ENCODE measurements at regions not wholly inside any gene's neighbourhood (a gene's known extent, or its start where the extent isn't known, plus 50 kb on each side); places are given as distances from the start of the nearest gene placed in this dataset.

DNA sequence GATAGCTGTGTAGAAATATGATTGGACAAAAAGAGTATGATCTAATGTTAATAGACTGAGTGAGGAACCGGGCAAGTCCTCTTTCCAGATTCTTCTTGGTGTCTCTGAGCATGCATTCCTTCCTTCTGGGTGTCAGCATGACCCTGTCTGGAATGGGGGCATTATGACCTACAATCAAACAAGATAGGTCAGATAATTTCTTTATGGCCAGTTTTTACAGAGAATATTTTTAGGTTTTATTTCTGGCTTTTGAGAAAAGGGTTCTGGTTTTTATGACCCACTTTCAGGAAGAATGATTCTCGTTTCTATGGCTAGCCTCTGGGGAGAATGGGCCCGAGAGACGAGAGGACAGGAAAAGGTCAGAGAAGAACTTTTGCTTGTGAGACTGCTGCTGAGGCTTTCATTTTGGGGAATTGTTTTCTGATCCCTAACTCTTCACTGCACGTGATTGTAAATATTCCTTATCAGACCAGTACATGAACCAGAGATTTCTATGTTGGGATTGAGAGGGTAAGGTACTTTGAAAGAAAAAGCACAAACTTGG is 383.8 kb downstream of the AASDHPPT start:
- no peaks in the 10 kb centered on the region for H3K36me3 Mint-ChIP-seq (ENCODE audit: low read depth, unreplicated experiment)
- no peak overlapping the region for H3K4me3 Mint-ChIP-seq (ENCODE audit: unreplicated experiment)
- no peak overlapping the region for H3K27ac Mint-ChIP-seq (ENCODE audit: unreplicated experiment)
- TF ChIP-seq, protein P1, sequence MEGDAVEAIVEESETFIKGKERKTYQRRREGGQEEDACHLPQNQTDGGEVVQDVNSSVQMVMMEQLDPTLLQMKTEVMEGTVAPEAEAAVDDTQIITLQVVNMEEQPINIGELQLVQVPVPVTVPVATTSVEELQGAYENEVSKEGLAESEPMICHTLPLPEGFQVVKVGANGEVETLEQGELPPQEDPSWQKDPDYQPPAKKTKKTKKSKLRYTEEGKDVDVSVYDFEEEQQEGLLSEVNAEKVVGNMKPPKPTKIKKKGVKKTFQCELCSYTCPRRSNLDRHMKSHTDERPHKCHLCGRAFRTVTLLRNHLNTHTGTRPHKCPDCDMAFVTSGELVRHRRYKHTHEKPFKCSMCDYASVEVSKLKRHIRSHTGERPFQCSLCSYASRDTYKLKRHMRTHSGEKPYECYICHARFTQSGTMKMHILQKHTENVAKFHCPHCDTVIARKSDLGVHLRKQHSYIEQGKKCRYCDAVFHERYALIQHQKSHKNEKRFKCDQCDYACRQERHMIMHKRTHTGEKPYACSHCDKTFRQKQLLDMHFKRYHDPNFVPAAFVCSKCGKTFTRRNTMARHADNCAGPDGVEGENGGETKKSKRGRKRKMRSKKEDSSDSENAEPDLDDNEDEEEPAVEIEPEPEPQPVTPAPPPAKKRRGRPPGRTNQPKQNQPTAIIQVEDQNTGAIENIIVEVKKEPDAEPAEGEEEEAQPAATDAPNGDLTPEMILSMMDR (IDR thresholded peaks at IDR 0.05; ENCODE audit: unreplicated experiment), result no peak
- no peaks in the 10 kb centered on the region for H3K9me3 Mint-ChIP-seq (ENCODE audit: unreplicated experiment)
- peaks cover 7% of the 10 kb centered on the region for H3K4me1 Mint-ChIP-seq (ENCODE audit: unreplicated experiment)
- DNase-seq (ENCODE audit: low spot score), result no peak
- no peaks in the 10 kb centered on the region for H3K27me3 Mint-ChIP-seq (ENCODE audit: unreplicated experiment)

DNA sequence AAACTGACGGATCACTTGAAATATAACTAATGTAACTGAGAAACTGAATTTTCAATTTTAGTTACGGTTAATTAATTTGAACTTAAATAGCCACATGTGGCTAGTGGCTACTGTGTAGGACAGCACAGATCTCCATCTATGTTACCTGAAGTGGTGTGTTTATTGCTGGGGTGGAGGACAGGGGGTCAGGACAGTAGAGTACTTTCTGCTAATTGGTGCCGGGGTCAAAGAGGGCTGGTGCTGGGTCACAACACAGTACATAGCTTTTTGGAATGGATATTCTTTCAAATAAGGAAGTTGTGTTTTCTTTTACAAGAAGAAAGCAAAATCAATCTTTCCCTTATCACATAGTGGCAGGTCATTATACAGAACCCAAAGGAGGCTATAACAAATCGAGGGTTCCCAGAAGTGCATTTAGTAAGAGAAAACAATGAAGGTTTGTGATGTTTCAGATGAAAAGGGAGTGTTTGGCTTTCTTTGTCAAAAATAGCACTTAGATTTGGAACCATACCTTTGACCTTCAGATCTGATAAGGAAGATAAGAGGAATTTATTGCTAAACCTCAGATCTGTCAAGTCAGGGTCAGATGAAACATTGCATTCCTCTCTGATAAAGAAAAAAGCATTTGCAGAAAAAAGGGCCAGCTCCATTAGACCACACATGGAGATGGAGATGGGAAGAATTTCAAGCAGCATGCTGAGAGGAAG is 384.5 kb downstream of the AASDHPPT start:
- TF ChIP-seq, protein P1 (IDR thresholded peaks at IDR 0.05; ENCODE audit: unreplicated experiment), result no peak
- Mint-ChIP-seq H3K4me1 (ENCODE audit: unreplicated experiment) (peaks cover 7% of the 10 kb centered on the region), H3K27ac (ENCODE audit: unreplicated experiment) (no peak overlapping the region), H3K9me3 (ENCODE audit: unreplicated experiment) (no peaks in the 10 kb centered on the region), H3K27me3 (ENCODE audit: unreplicated experiment) (no peaks in the 10 kb centered on the region), H3K36me3 (ENCODE audit: low read depth, unreplicated experiment) (no peaks in the 10 kb centered on the region), H3K4me3 (ENCODE audit: unreplicated experiment) (no peak overlapping the region)
- no peak for DNase-seq (ENCODE audit: low spot score)

DNA sequence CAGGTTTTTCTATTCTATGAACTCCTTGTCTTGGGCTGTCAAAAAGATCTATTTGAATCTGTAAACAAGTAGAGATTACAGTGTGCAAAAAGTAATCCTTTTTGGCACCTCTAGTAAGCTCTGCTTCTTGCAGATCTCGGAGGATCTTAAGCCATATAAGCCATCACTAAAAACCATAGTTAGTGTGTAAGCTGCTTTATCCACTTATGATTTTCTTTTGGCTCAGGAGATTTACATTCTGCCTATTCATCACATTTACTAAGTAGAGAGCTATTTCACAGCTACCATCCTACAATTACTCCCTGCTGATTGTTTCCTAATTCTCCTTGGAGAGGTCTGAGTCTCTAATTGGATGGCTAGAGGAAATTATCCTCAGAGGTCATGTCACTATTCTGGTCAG is 385.7 kb downstream of the AASDHPPT start:
- Mint-ChIP-seq H3K27me3 (ENCODE audit: unreplicated experiment) (no peaks in the 10 kb centered on the region), H3K27ac (ENCODE audit: unreplicated experiment) (no peak overlapping the region), H3K36me3 (ENCODE audit: low read depth, unreplicated experiment) (no peaks in the 10 kb centered on the region), H3K9me3 (ENCODE audit: unreplicated experiment) (no peaks in the 10 kb centered on the region), H3K4me1 (ENCODE audit: unreplicated experiment) (peaks cover 7% of the 10 kb centered on the region), H3K4me3 (ENCODE audit: unreplicated experiment) (no peak overlapping the region)
- no peak for DNase-seq (ENCODE audit: low spot score)
- TF ChIP-seq, protein P1 (IDR thresholded peaks at IDR 0.05; ENCODE audit: unreplicated experiment), result no peak

DNA sequence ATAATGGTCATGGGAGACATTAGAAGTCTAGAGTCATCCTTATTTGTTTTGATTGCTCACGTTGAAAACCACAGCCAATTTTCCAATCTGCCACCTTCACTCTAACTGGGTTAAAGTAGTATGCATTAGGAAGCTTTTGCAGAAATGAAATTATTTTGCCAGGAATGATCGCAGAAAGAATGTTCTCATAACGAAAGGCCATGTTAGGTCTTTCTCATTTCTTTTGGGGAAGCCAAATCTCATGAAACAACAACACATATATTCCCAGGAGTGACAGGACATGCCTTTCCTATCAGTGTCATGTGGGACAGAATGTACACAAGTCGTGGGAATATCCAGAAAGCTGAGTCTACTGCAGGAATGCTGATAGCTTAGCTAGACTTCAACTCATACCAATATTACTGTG is 386.3 kb downstream of the AASDHPPT start:
- peaks cover 11% of the 10 kb centered on the region for H3K4me1 Mint-ChIP-seq (ENCODE audit: unreplicated experiment)
- no peaks in the 10 kb centered on the region for H3K27me3 Mint-ChIP-seq (ENCODE audit: unreplicated experiment)

DNA sequence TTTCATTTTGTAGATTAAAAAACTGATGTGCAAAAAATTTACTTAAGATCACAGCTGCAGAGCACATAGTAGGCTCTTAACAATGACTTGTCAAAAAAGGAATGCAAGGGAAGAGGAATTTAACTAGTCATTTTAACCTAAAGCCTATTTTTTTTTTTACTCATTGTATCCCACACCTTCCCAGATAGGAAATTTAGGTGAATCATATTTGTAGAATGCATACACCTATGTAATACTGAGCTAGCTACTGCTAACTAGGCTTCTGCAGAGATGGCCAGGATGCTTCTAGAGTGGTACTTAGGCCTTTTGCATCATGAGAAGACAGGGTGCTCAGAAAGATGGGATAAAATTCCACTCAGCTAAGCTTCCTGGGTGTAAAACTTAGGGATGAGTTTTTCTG is 387.3 kb downstream of the AASDHPPT start:
- H3K27ac Mint-ChIP-seq (ENCODE audit: unreplicated experiment), result no peak overlapping the region
- peaks cover 11% of the 10 kb centered on the region for H3K4me1 Mint-ChIP-seq (ENCODE audit: unreplicated experiment)
- no peaks in the 10 kb centered on the region for H3K36me3 Mint-ChIP-seq (ENCODE audit: low read depth, unreplicated experiment)
- TF ChIP-seq, protein P1 (IDR thresholded peaks at IDR 0.05; ENCODE audit: unreplicated experiment), result no peak
- DNase-seq (ENCODE audit: low spot score), result no peak
- no peaks in the 10 kb centered on the region for H3K9me3 Mint-ChIP-seq (ENCODE audit: unreplicated experiment)
- H3K27me3 Mint-ChIP-seq (ENCODE audit: unreplicated experiment), result no peaks in the 10 kb centered on the region
- no peak overlapping the region for H3K4me3 Mint-ChIP-seq (ENCODE audit: unreplicated experiment)

More for the DNA sequence above, 386.3 kb downstream of the AASDHPPT start:
- TF ChIP-seq, protein P1 (IDR thresholded peaks at IDR 0.05; ENCODE audit: unreplicated experiment), result no peak
- DNase-seq (ENCODE audit: low spot score), result no peak
- H3K9me3 Mint-ChIP-seq (ENCODE audit: unreplicated experiment), result no peaks in the 10 kb centered on the region
- no peak overlapping the region for H3K27ac Mint-ChIP-seq (ENCODE audit: unreplicated experiment)
- H3K36me3 Mint-ChIP-seq (ENCODE audit: low read depth, unreplicated experiment), result no peaks in the 10 kb centered on the region
- H3K4me3 Mint-ChIP-seq (ENCODE audit: unreplicated experiment), result no peak overlapping the region

All from endothelial cell (in vitro differentiated cells).